Hematopoietic multipotent progenitor cell treated with erythropoietin and hydrocortisone succinate and interleukin-3 and kit ligand, for 15 days (in vitro differentiated cells): ENCODE measurements at regions not wholly inside any gene's neighbourhood (a gene's known extent, or its start where the extent isn't known, plus 50 kb on each side); places are given as distances from the start of the nearest gene placed in this dataset.
"Not testable (repeated sequence)": the region's sequence is repeated elsewhere in the genome, so short reads cannot be mapped to it uniquely, and the experiment has no call there.

Experiments used
- DNase-seq: peaks from one replicate; pipeline ENCODE4 v3.0.0-alpha.2; 2015; ENCODE audit warnings: low spot score

DNA sequence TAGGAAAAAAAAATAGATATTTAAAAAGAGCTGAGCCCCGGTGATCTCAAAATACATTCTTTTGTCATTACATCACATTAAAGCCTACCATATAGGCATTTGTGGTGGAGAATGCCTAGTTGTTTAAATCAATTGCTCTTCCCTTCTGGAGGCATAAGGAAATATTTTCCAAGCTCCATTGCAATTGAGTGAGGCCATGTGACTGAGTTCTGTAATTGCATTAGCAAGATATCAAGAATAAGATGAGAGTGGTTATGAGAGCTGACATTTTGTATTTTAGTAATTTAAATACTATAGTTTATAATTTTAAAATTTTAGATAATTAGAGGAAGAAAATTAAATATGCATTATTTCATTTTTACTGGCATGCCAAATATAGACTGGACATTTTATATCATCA, 1195.9 kb downstream of the DTWD2 start:
- DNase-seq: no peak

DNA sequence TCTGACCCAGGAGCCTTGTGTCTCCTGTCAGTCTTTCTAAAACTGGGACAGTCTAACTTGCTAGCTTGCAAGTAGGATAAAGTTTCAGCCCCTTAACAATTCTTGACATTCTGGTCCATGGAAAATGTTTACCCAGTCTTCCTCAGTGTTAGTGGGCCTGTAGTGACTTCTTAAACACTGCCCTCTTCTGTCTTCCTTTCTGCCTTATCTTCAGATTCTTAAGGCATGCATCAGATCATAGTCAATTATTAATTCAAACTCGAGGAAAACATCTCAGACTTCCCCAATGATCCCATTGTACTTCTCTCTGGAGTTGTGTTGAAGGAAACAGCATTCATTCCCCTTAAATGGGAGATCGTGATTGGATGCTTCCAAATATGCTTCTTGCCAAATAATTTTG, 1199.8 kb downstream of the DTWD2 start:
- DNase-seq: no peak

DNA sequence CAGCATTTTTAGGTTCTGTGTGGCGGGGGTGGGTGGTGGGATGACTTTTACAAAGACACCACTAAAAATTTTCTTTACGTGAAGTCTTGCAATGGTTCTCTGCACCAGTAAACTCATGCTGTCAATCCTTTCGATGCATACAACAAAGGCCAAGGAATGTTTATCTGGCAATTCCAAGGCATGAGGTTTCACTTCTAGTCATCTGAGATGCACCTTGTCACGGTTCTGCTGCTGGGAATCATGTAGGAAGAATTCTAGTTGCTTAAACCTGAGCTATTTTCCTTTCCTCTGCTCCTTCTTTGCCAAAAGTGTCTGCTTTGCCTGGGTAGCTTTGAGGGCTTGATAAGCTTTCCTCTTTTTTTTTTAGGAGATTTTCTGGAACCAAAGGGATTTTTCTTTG, 1204.5 kb upstream of the SEMA6A start:
- no peak for DNase-seq

DNA sequence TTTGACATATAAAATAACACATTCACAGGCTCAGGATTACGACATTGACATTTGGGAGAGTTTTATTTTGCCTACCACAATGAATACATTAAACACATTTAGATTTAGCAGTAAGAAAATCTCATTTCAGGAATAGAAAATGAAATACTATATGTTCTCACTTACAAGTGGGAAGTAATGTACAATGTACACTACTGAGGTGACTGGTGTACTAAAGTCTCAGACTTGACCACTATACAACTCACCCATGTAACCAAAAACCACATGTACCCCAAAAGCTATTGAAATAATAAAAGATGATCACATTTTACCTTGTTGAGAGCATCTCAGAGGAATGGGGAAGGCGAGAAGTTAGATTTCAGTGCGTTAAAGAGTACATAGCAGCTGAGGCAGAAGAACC, 1202.4 kb upstream of the SEMA6A start:
- no peak for DNase-seq

DNA sequence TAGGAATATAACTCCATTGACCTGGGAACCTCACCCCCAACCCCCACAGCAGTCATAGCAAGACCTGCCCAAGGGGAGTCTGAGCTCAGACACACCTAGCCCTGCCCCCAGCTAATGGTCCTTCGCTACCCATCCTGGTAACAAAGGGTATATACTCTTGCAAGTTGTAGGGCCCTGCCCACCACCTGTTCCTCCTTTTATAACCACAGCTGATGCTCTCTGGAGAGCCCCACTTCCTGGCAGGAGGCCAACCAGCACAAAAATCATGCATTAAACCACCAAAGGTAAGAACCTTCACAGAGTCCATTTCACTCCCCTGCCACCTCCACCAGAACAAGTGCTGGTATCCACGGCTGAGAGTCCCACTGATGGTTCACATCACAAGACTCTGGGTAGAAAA, 1195.3 kb upstream of the SEMA6A start:
- no peak for DNase-seq

DNA sequence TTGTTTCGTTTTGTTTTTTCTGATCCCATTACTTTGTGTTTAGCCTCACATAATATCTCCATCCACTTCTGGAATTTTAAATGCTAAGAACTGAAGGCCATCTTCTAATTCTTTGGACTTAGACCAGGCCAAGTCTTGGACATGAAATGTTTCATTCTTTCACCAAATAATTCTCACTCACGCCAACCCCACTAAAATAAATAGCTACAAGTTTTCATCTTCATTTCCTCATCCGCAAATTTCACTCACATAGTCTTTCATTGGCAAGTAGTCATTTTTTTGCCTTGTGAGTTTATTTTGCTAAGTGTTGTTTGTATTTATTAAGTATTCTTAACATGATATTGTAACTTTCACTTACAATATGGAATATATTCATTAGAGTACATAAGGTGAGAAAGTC, 1188.6 kb upstream of the SEMA6A start:
- no peak for DNase-seq

DNA sequence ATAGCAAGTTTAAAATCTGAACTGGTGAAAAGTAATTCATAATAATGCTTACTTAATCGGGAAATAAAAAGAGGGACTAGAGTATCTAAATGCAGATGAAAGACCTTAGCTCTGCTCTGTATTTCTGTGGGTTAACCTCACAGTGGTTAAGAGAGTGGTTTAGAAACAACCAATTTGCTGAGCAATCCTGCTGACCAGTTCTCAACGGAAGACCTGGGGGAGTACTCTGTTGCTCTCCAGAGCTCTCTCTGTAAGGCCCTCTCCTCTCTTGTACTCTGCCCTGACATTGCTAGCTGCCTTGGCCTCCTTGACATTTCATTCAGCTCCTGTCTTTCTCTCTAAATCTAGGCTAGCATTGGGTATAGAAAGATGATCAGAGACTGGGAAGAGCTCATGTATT, 1186.6 kb upstream of the SEMA6A start:
- no peak for DNase-seq

DNA sequence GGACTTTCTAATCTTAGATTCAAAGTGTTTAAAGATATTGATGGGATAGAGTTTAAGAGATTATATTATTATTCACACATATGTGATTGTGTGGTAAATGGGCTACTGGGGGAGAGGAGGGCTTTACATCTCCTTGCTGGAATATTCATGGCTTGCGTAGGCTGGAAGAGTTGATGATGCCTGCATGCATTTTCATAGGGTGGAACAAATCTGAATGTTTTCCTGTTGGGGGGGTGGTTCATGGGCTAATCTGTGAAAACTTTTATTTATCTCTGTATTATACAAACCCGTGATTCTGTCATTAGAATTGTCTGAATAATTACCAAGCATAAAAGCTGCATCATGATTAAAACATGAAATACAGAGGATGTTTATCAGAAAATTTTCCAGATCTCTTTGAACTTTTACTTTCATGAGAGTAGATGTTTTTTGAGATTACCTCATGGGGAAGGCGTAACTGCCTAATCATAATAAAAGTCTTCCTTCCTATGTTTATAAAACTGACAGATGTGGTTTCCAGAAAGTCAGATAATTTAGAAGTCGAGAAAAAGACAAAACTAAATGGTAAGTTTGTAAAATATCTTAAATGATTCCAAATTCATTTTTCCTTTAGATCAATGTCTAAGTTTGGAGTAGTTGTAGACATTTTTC, 1185.4 kb upstream of the SEMA6A start:
- DNase-seq: no peak

DNA sequence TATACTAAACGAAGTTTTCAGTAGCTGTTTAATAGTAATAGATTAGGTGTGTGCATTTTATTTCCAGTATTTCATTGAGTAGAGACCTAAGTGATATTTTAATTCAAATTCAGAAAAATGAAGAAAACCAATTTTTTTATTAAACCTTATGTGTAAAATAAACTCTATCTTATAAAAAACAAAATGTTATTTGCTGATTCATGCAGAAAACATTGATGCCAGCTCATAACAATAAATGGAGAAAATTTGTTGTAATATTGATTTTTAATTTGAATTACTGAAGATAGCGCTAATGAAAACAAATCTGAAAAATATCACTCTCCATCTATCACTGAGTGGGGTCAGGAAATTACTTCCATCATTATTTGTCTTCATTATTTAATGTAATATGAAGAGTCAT, 1177.8 kb upstream of the SEMA6A start:
- DNase-seq: no peak

DNA sequence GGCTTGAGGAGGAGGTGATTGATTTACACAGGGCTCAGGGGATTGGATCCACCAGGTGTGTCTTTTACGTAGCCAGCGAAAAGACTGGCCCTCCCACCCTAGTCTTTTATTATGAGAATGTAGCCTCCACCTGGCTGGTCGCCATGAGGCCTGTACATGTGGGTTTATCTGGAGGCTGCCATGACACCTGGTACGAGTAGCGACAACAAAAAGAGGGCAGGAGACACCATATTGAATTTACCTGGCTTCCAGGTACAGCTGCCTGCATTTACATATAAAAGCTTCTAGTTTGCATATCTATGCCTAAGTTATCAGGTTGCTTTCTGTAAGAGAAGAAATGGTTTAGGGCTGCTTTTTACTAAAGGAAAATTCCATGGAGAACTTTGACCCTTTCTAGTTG, 1173.7 kb upstream of the SEMA6A start:
- DNase-seq: no peak

DNA sequence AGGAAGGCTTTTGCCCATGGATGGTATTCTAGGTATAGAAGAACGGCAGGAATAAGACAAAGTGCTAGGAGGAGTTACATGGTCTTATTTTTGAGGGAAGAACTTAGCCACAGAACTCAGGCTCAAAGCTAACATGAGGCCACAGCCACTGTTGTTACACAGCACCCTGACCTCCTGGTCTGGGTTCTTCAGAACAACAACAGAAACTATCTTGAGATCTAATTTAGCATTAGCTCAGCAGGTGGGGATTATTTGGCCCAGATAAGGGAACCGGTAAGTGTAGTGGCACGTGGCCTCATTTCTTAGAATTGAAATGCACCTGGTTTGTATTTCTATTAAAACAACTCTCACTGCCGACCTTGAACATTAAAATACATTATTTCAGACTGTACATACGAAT, 1168.7 kb upstream of the SEMA6A start:
- DNase-seq: no peak

DNA sequence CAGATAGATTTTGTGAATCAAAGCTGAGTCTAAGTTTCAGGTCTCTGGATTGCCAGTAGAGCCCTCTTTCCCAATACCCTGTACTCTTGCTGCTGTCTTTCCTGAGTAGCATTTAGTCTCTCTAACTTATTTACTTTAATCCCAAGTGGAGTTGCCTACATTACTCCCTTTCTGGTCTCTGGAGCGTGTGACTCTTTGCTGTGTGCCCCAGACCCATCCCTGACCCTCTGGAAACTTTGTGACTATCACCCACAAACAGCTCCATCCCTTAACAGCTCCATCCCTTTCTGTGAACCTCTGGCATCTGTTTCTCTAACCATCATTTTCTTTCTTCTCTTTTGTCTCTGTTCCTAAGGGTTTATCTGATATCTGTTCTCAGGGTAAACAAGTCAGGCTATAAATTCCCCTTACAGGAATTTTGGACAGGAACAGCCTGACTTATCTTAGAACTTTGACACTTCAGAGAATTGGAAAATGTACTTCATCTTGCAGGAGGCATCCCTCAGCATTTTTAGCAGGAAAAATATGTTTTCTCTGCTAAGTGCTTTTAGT, 1167.1 kb upstream of the SEMA6A start:
- DNase-seq: no peak

DNA sequence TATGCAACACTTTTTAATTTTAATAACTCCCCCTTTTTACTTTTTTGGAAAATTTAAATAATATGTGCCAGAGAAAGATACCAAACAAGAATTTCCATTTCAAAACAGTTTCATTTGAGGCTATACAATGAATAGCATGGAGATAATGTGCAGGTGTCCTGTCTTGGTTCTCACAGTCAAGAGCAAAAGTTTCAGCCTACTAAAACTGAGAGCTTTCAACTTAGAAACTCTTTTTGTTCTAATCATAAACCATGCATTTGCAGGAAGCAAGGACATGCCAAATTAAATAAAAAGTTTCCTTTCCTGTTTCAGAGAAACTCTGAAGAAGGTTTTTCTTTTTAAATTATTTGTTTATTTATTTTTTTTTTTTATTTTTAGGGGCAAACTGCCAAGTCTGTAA, 1165.6 kb upstream of the SEMA6A start:
- no peak for DNase-seq

DNA sequence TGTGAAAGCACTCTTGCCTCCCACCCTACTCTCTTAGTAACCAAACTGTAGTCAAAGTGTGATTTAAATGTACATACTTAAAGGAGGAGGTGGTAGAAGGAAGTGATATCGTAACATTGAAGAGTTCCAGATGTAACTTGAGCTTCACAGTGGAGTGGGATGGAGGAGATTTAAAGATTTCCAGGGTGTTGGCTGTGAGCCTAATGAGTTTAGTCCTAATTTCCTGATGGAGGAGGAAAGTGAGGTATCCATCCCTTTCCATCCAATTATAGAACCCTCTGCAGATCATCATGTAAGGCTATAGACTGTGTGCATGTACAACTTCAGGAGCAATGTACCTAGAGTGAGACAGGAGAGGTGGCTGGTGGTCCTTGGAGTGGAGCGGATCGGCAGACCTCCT, 1163.9 kb upstream of the SEMA6A start:
- DNase-seq: no peak

DNA sequence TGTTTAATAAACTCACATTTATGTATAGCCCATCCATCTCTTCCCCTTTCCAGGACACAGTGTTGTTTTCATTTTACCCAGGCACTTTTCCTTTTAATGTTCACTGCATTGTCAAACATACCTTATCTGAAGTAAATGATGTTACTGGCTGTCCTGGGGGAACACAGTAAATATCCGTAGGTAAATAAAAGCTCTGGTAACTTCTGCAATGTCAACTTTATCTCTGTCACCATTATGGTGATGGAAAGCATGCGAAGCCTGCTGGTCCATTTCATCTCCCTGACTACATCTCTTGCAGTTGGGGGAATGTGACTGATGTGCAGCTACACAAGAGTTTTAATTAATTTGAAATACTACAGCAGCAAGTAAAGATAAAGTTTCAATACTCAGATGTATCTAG, 1162.1 kb upstream of the SEMA6A start:
- DNase-seq: no peak

DNA sequence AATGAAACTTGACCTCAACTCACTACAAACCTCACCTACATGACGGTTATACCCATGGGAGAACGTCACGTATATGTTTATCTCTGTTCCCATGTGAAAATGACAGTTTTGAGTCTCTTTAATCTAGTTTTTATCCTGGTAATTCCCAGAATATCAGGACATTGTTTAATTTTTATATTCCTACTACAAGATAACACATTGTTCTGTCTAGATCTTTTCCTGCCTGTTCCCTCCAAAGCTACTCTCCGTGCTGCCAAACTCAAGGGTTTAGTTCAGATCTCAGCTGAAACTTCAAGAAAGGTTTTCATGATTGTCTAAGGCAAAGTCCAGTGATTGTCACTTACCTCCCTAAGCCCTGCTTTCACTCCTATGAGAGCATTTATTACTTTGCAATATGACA, 1159.4 kb upstream of the SEMA6A start:
- no peak for DNase-seq

DNA sequence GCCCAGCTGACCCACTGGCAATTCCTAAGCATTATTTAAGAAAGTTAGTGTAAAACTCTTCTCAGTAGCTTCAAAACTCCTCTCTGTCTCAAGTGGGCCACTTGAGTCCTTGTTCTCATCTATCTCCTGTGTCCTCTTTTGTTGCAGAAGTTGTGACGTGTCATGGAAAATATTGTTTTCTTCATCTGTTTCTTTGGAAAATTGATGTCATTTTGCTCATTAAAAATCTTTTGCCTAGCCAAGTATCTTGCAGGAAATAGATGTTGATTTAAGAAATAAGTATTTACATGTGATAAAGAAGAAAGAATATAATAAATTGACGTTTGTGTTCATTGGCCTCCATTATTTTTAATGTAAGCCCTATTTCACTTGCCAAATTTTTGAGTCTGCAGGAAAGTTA, 1158.4 kb upstream of the SEMA6A start:
- no peak for DNase-seq

DNA sequence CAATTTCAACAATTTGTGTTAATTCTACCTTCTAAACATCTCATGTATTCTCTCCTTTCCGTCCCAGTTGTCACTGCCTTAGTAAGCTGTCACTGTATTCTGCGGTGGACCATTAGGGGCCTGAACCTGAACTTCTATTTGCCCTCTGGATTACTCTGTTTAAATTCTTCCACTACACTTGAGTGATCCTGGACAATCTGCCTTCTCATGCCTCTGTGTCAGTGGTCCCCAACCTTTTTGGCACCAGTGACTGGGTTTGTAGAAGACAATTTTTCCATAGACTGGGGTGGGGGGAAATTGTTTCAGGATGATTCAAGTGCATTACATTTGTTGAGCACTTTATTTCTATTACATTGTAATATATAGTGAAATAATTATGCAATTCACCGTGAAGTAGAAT, 1157.6 kb upstream of the SEMA6A start:
- no peak for DNase-seq

DNA sequence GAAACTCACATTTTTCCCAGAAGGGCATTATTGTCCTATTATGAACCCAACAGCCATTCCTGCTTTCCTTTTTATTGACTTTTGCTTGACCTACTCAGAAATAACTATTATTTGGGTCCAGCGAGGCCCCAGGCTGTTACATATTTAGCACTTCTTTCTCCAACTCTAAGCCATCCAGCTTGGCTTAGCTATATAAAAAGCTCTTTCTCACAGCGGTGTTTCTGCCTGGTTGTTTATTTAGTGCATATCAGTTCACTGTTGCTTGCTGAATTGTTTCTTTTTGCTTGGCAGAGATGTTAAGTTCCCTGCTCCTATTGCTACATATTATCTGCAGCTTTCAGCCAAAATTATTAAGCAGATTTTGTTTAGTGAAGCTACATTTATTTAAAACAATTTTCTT, 1156.8 kb upstream of the SEMA6A start:
- no peak for DNase-seq

DNA sequence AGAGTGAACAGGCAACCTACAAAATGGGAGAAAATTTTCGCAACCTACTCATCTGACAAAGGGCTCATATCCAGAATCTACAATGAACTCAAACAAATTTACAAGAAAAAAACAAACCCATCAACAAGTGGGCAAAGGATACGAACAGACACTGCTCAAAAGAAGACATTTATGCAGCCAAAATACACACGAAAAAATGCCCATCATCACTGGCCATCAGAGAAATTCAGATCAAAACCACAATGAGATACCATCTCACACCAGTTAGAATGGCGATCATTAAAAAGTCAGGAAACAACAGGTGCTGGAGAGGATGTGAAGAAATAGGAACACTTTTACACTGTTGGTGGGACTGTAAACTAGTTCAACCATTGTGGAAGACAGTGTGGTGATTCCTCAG, 1146.2 kb upstream of the SEMA6A start:
- DNase-seq: not testable (repeated sequence)

DNA sequence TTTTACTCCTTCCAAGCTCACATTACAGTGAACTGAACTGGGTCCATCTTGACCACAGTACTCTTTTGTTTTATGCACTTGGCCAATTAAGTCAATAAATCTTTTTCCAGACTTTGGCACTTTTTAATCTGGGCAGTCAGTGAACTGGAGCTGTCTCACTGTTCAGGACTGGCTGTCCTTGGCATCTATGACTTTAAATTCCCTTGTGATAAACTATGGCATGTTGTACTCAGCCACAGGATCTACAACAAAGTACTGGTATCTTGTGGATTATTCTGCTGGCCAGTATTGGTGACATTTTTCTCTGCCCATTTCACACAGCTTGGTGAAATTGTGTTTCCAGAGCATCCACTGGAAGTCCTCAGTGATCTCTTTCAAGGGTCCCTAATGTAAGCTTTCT, 1144.8 kb upstream of the SEMA6A start:
- no peak for DNase-seq

DNA sequence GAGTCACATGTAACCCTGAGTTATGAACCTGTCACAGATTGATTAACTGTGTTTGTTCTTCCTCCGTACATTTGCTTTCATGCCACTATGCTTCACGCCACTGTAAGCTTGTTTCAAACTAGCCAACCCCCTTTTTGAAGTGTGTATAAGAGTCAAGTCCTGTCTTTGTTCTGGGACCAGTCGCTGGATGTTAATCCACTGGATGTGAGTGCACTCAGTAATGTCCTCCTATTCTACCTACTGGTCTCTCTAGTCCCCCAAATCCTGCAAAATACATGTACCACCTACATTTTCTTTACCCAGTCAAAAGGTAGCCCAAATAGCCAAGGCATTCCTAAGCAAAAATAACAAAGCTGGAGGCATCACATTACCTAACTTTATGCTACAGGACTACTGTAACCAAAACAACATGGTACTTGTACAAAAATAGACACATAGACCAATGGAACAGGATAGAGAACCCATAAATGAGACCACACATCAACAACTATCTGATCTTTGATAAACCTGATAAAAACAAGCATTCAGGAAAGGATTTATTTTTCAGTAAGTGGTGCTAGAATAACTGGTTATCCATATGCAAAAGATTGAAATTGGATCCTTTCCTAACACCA, 1139.1 kb upstream of the SEMA6A start:
- no peak for DNase-seq

DNA sequence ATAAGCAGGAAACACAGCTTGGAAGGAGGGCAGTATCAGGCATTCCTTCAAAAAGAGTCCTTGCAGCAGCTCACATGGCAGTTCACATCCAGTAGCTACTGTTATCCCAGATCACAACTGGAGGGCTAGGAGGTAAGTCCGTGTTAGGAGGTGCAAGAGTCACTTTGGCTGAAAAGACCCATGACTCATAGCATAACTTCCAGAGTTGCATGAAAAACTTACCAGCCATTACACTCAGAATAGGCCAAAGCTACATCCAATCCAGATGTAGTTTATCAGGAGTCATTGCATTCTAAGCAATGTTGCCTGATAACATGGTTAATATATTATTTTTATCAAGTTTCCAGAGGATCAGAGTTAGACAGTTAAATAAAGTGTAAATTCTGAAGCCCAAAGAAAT, 1126.4 kb upstream of the SEMA6A start:
- DNase-seq: no peak

DNA sequence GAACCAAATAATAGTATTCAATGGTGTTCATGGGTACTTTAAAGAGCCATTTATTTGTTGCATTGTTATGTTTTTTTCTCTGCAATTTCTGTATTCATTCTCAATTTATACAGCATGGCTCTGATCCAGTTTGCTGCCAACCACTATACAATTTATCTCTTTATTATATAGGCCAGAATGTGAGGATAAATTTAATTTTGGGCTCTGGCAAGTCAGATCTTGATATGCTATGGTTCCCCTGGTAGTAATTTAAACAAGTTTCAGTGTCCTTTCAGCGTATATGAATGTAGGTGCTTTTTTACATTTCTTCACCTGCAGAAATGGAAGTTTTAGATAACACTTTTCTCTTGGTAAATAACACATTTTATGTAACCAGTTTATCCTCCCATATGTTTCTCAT, 1118.0 kb upstream of the SEMA6A start:
- DNase-seq: no peak
